Central memory CD4-positive, alpha-beta T cell (primary cell): ENCODE measurements at regions not wholly inside any gene's neighbourhood (a gene's known extent, or its start where the extent isn't known, plus 50 kb on each side); places are given as distances from the start of the nearest gene placed in this dataset.
"Not testable (repeated sequence)": the region's sequence is repeated elsewhere in the genome, so short reads cannot be mapped to it uniquely, and the experiment has no call there.

ENCODE experiments used
- DNase-seq: peaks from one replicate; pipeline ENCODE4 v3.0.0; 2022

DNA sequence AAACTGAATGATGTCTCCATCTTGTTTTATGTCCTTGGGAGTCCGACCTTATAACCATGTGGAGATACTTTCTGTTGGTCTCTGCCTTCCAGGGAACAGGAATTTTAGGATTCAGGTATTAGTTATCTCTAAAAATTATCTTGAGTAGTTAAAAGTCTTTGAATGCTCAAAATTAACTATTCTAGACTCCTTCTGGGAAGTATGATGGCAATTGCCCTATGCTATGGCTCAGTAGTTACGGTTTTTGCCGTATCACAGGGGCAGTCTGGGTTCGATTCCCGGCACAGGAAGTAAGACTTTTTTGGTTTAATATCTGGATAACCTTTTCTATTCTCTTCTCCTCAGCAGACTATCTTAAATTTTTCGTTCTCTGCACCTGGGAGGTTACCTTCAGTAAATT, 708.7 kb upstream of the LRATD1 start:
- DNase-seq, result no peak

GRCh38 chr2:13942111-13942510, 690.4 kb upstream of the LRATD1 start:
- DNase-seq, result no peak

- no peak for DNase-seq
These were observed 681.8 kb upstream of the LRATD1 start for GRCh38 chr2:13950761-13951160.

DNA sequence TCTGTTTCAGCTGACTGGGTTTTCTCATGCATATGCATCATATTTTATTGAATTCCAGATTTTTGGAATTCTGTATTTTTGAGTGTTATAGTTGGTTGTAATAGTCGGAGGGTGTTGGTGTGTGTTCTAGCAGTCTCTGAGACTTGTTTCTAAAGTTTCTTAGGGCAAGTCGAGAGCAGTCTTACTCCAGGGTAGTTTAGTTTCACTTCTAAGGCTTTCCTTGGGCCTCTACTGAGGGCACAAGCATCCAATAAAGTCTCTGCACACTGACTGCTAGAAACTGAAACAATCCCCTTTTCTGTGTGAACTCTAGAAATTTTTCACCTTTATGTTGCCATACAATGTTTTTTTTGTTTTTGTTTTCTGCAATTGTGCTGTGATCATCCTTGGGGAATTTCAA, 663.7 kb upstream of the LRATD1 start:
- no peak for DNase-seq

GRCh38 chr2:13986119-13986720, 646.3 kb upstream of the LRATD1 start:
- no peak for DNase-seq

GRCh38 chr2:13996527-13996926, 636.0 kb upstream of the LRATD1 start:
- no peak for DNase-seq

GRCh38 chr2:14011190-14011589, 621.3 kb upstream of the LRATD1 start:
- no peak for DNase-seq

DNA sequence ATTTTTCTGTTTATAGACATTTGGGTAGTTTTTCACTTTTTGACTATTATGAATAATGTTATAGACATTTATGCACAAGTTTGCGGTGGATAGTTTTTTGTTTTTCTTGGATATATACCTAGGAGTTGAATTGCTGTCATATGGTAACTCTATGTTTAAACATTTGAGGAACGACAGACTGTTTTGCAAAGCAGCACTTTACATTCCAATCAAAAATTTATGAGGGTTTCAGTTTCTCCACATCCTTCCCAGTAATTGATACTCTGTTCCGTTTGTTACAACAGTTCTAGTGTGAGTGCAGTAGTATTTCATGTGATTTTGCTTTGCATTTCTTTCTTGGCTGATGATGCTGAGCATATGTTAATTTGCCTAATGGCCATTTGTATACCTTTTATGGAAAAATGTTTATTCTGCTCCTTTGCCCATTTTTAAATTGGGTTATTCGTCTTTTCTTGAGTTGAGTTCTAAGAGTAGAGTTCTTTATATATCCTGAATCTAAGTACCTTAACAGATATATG, 617.3 kb upstream of the LRATD1 start:
- DNase-seq, result no peak

DNA sequence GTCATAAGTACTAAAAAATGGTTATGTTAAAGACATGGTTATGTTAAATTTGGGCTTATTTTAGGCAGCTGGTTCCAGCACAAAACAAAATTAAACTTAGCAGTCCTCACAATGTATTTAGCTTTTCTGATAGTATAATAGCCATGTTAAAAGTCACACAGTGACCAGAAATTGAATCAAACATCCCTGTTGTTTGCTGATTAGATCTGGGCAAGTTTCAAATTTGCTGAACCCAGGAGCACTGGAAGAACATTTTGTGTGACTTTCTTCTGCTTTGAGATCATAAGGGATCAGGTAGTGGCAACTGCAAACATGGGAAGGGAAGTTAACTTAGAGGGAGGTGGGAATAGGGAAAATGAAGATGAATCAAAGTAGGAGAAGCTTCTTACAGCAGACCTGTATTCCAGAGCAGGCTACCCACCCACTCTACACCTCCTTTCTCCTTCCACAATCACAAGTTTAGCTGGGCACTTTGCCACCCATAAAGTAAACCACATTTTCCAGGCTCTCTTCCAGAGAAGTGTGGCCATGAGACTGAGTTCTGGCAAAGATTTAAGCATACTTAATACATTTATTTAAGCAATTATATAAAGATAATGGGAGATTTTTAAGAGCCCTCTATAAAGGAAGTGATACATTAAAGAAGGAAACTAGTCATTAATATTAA, 616.1 kb upstream of the LRATD1 start:
- no peak for DNase-seq

GRCh38 chr2:14018620-14019019, 613.9 kb upstream of the LRATD1 start:
- no peak for DNase-seq

GRCh38 chr2:14023558-14023957, 609.0 kb upstream of the LRATD1 start:
- DNase-seq, result no peak

DNA sequence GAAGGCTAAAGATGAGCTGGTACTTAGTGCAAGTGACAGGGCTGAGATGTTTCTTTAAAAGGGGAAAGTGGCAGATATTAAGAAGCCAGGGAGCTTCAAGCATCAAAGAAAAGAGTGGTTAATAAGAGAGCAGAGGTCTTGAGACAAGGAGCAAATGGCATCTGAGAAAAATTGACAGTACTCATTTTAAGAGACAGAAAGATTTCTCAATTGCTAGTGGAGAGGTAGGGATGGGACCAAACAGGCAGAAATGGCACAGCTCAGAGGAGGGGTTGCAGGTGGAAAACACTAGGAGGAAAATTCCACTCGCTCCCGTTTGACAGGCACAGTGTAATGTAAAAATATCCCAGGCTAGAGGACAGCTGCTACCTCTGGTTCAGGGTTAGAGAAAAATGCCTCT, 593.4 kb upstream of the LRATD1 start:
- no peak for DNase-seq

GRCh38 chr2:14047491-14047890, 585.0 kb upstream of the LRATD1 start:
- DNase-seq, result no peak

GRCh38 chr2:14051401-14051800, 581.1 kb upstream of the LRATD1 start:
- no peak for DNase-seq

DNA sequence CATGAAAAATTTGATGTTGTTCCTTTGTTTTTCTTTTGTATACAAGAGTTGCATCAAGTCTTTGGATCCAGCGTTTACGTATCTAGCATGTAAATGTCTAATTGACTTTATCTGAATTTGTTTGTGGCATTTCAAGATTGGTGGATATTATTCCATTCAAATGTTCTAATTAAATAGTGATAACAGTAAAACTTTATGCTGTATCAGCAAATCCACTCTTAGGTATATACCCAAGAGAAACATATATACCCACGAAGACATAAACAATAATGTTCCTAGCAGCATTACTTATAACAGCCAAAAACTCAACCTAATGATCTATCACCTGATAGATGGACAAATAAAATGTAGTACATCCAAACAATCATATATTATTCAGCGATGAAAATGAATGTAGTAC, 579.4 kb upstream of the LRATD1 start:
- DNase-seq, result no peak

DNA sequence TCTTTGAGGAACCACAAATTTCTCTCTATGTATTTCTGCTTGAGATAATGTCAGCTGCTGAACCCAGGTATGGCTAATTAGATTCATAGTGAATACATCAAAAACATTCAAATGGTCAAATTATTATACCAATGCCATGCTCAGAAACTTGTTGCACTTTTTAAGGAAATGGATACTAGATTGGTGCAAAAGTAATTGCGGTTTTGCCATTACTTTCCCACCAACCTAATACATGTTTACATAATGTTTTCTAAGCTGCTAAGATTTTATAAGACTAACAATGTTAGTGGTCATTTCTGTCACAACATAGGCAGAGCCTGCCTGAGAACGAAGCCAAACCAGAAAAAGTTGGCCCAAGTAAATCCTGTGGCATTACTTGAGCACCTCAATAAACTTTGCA, 568.2 kb upstream of the LRATD1 start:
- no peak for DNase-seq

- no peak for DNase-seq
These were observed 560.2 kb upstream of the LRATD1 start for GRCh38 chr2:14072338-14072737.

DNA sequence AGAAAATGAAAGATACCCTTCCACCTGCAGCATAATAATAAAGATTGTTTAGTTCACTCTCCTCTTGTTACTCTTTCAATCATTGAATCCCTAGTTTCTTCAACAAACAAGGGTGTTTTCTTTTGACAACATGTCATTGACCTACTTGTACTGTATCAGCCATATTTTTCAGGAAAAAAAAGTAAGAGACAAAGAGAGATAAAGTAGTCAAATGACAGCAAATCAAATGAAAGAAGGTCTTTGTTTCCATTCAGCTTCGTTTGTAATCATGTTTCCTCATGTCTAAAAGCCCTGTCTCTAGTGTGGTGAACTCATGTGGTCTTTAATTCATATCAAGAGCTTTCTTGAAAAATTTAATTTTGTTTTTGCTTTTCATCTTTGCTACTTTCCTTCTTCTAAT, 557.8 kb upstream of the LRATD1 start:
- no peak for DNase-seq

DNA sequence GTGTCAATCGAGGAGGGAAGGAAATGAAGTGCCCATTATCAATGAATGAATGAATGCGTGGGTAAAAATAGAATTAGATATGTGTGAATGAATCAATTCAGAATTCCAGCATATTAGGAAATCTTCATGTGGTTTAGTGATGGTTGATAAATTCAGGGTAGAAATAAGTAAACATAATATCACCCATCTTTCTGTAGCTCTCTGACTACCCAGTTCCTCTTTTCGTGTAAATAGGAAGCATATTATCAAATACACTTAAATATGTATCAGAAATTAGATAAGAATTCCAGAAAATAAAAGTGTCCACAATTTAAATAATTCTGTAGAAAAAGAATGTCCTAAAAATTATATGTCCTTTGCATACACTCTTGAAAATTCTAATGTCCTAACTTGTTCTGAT, 552.9 kb upstream of the LRATD1 start:
- DNase-seq, result no peak

- DNase-seq, result no peak
These were observed 551.0 kb upstream of the LRATD1 start for GRCh38 chr2:14081521-14081920.

DNA sequence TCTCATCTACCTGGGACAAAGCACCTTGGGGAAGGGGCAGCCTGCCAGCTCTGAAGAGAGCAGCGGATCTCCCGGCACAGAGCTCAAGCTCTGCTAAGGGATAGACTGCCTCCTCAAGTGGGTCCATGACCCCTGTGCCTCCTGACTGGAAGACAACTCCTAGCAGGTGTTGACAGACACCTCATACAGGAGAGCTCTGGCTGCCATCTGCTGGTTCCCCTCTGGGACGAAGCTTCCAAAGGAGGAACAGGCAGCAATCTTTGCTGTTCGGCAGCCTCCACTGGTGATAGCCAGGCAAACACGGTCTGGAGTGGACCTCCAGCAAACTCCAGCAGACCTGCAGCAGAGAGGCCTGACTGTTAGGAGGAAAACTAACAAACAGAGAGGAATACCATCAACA, 549.9 kb upstream of the LRATD1 start:
- no peak for DNase-seq

DNA sequence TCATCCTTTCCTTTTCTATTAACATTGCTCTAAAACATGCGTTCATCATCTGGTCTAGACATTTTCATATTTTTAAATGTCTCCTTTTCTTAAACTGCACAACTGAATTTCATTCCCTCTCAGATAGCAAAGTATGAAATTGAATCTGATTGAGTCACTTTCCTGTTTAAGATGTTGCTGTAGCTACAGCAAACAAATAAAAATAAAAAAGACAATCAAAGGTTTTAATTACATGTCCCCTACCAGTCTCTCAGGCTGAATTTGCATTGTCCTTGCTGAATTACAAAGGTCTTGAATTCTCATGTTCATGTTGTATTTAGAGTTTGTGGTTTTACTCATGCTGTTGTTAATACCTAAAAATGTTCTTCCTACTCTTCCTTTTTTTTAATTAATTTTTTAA, 537.9 kb upstream of the LRATD1 start:
- no peak for DNase-seq

- DNase-seq, result not testable (repeated sequence)
These were observed 533.4 kb upstream of the LRATD1 start for GRCh38 chr2:14099101-14099500.

DNA sequence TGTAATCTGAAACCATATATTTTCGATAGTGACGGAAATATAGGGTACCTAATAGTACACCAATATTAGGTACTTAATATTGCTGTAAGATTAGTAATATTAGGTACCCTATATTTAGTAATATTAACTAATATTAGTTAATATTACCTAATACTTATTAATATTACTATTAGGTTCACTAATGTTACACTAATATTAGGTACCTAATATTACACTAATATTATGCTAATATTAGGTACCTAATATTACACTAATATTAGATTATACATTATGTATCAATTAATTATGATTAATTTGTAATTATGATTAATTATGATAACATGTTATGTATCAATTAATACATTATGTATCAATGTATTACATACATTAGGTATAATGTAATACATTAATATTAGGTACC, 518.2 kb upstream of the LRATD1 start:
- no peak for DNase-seq

- DNase-seq, result no peak
These were observed 512.1 kb upstream of the LRATD1 start for GRCh38 chr2:14120376-14120775.
